HL-60 (cell line): ENCODE measurements at regions not wholly inside any gene's neighbourhood (a gene's known extent, or its start where the extent isn't known, plus 50 kb on each side); places are given as distances from the start of the nearest gene placed in this dataset.

Experiments
- DNase-seq, 2 experiments: peaks; one replicate each; pipeline ENCODE4 v3.0.0-alpha.2; 2010 to 2020; ENCODE audit warnings: low read depth in 1 of 2, low spot score in 1 of 2
- H3K27ac ChIP-seq: fragments of 250-450 bp; sonication (Bioruptor Pico); replicated peaks from 2 replicates; pipeline ENCODE4 v1.5.1; 2020; ENCODE audit warnings: mild to moderate bottlenecking, moderate library complexity
- H3K27me3 ChIP-seq: fragments of 250-450 bp; sonication (Bioruptor Pico); 2 replicates; pipeline ENCODE4 v1.5.1; 2021; ENCODE audit warnings: mild to moderate bottlenecking, moderate library complexity; ENCODE audit not compliant: insufficient read depth, poor library complexity, severe bottlenecking
- H3K4me3 ChIP-seq: replicated peaks from 2 replicates; pipeline ENCODE4 v1.5.1; 2011; ENCODE audit warnings: mild to moderate bottlenecking, control low read depth, low read length; ENCODE audit not compliant: insufficient read depth
- GABPA ChIP-seq: IDR thresholded peaks from 2 replicates; pipeline ENCODE4 v1.6.1; 2012; ENCODE audit warnings: low read depth
- POLR2AphosphoS5 ChIP-seq: IDR thresholded peaks from 2 replicates; pipeline ENCODE4 v1.6.1; 2012; ENCODE audit warnings: low read depth
- REST ChIP-seq: IDR thresholded peaks from 2 replicates; pipeline ENCODE4 v1.6.1; 2012; ENCODE audit warnings: low read depth; ENCODE audit not compliant: insufficient replicate concordance
- SPI1 ChIP-seq: IDR thresholded peaks from 2 replicates; pipeline ENCODE4 v1.6.1; 2012; ENCODE audit warnings: low read depth, mild to moderate bottlenecking, borderline replicate concordance
- TF ChIP-seq, protein P1 (sequence below): IDR thresholded peaks from one replicate; pipeline ENCODE4 v1.5.1; 2011; ENCODE audit warnings: low read length, control low read depth, inconsistent platforms; ENCODE audit not compliant: insufficient read depth

GRCh38 chr3:153752405-153753027 lies 368.7 kb upstream of the ARHGEF26 start:
- H3K27ac ChIP-seq, result no peak overlapping the region
- peak in 1 of 2 experiments; percentile 4 for DNase-seq
- TF ChIP-seq GABPA (no peak), REST (no peak), SPI1 (no peak)

GRCh38 chr3:153753035-153753434 lies 368.2 kb upstream of the ARHGEF26 start:
- Histone ChIP-seq H3K4me3 (no peak overlapping the region), H3K27ac (no peak overlapping the region), H3K27me3 (no peaks in the 10 kb centered on the region)
- no peak for DNase-seq
- TF ChIP-seq REST, result no peak
- TF ChIP-seq POLR2AphosphoS5, result no peak

More at GRCh38 chr3:153752405-153753027, 368.7 kb upstream of the ARHGEF26 start:
- H3K4me3 ChIP-seq, result no peak overlapping the region
- no peaks in the 10 kb centered on the region for H3K27me3 ChIP-seq

GRCh38 chr3:153756816-153757215 lies 364.4 kb upstream of the ARHGEF26 start:
- DNase-seq, result no peak
- TF ChIP-seq REST (no peak), SPI1 (no peak)
- TF ChIP-seq, protein P1, sequence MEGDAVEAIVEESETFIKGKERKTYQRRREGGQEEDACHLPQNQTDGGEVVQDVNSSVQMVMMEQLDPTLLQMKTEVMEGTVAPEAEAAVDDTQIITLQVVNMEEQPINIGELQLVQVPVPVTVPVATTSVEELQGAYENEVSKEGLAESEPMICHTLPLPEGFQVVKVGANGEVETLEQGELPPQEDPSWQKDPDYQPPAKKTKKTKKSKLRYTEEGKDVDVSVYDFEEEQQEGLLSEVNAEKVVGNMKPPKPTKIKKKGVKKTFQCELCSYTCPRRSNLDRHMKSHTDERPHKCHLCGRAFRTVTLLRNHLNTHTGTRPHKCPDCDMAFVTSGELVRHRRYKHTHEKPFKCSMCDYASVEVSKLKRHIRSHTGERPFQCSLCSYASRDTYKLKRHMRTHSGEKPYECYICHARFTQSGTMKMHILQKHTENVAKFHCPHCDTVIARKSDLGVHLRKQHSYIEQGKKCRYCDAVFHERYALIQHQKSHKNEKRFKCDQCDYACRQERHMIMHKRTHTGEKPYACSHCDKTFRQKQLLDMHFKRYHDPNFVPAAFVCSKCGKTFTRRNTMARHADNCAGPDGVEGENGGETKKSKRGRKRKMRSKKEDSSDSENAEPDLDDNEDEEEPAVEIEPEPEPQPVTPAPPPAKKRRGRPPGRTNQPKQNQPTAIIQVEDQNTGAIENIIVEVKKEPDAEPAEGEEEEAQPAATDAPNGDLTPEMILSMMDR, result no peak
- Histone ChIP-seq H3K4me3 (no peak overlapping the region), H3K27ac (no peak overlapping the region), H3K27me3 (no peaks in the 10 kb centered on the region)

GRCh38 chr3:153757839-153758238 lies 363.4 kb upstream of the ARHGEF26 start:
- no peak overlapping the region for H3K4me3 ChIP-seq
- TF ChIP-seq, protein P1, result no peak
- no peak for TF ChIP-seq POLR2AphosphoS5
- no peak for TF ChIP-seq GABPA
- TF ChIP-seq SPI1, result no peak
- TF ChIP-seq REST, result no peak
- no peak for DNase-seq
- H3K27me3 ChIP-seq, result no peaks in the 10 kb centered on the region
- no peak overlapping the region for H3K27ac ChIP-seq
